ENCODE measurements at regions not wholly inside any gene's neighbourhood (a gene's known extent, or its start where the extent isn't known, plus 50 kb on each side); places are given as distances from the start of the nearest gene placed in this dataset.

- no peak for TF ChIP-seq POLR2A (IDR thresholded peaks at IDR 0.05)
- TF ChIP-seq, protein P1, sequence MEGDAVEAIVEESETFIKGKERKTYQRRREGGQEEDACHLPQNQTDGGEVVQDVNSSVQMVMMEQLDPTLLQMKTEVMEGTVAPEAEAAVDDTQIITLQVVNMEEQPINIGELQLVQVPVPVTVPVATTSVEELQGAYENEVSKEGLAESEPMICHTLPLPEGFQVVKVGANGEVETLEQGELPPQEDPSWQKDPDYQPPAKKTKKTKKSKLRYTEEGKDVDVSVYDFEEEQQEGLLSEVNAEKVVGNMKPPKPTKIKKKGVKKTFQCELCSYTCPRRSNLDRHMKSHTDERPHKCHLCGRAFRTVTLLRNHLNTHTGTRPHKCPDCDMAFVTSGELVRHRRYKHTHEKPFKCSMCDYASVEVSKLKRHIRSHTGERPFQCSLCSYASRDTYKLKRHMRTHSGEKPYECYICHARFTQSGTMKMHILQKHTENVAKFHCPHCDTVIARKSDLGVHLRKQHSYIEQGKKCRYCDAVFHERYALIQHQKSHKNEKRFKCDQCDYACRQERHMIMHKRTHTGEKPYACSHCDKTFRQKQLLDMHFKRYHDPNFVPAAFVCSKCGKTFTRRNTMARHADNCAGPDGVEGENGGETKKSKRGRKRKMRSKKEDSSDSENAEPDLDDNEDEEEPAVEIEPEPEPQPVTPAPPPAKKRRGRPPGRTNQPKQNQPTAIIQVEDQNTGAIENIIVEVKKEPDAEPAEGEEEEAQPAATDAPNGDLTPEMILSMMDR (IDR thresholded peaks at IDR 0.05), result no peak
Measured at GRCh38 chr14:40806471-40806870, 800.2 kb upstream of the LRFN5 start.
